NCI-H510A (cell line): ENCODE measurements at regions not wholly inside any gene's neighbourhood (a gene's known extent, or its start where the extent isn't known, plus 50 kb on each side); places are given as distances from the start of the nearest gene placed in this dataset.
"Not testable (repeated sequence)": the region's sequence is repeated elsewhere in the genome, so short reads cannot be mapped to it uniquely, and the experiment has no call there.

ENCODE experiments used
- DNase-seq: peaks from one replicate; lab custom pipeline; 2025; lab: John Stamatoyannopoulos, UW

GRCh38 chr2:78710632-78711375, 314.7 kb upstream of the REG3G start:
- DNase-seq = no peak

GRCh38 chr2:78715293-78715692, 310.2 kb upstream of the REG3G start:
- no peak for DNase-seq

GRCh38 chr2:78718024-78718423, 307.5 kb upstream of the REG3G start:
- DNase-seq = no peak

- DNase-seq = no peak
Measured at GRCh38 chr2:78718473-78718872, 307.0 kb upstream of the REG3G start.

- no peak for DNase-seq
Measured at GRCh38 chr2:78721355-78722033, 304.0 kb upstream of the REG3G start.

- DNase-seq = no peak
Measured at GRCh38 chr2:78734221-78734620, 291.3 kb upstream of the REG3G start.

- no peak for DNase-seq
Measured at GRCh38 chr2:78739282-78739681, 286.2 kb upstream of the REG3G start.

- no peak for DNase-seq
Measured at GRCh38 chr2:78749638-78750037, 275.9 kb upstream of the REG3G start.

- DNase-seq = no peak
Measured at GRCh38 chr2:78750219-78750618, 275.3 kb upstream of the REG3G start.

- DNase-seq = no peak
Measured at GRCh38 chr2:78754930-78755329, 270.6 kb upstream of the REG3G start.

- DNase-seq = no peak
Measured at GRCh38 chr2:78757191-78757590, 268.3 kb upstream of the REG3G start.

- no peak for DNase-seq
Measured at GRCh38 chr2:78757640-78758039, 267.9 kb upstream of the REG3G start.

- DNase-seq = not testable (repeated sequence)
Measured at GRCh38 chr2:78758765-78759164, 266.7 kb upstream of the REG3G start.

- no peak for DNase-seq
Measured at GRCh38 chr2:78766459-78766858, 259.0 kb upstream of the REG3G start.

- no peak for DNase-seq
Measured at GRCh38 chr2:78768016-78768415, 257.5 kb upstream of the REG3G start.

GRCh38 chr2:78775291-78775690, 250.2 kb upstream of the REG3G start:
- DNase-seq = no peak

GRCh38 chr2:78778756-78779510, 246.6 kb upstream of the REG3G start:
- no peak for DNase-seq

GRCh38 chr2:78779761-78780160, 245.7 kb upstream of the REG3G start:
- DNase-seq = no peak

GRCh38 chr2:78780256-78780655, 245.2 kb upstream of the REG3G start:
- no peak for DNase-seq

- no peak for DNase-seq
Measured at GRCh38 chr2:78780864-78781583, 244.5 kb upstream of the REG3G start.

GRCh38 chr2:78782196-78782595, 243.3 kb upstream of the REG3G start:
- DNase-seq = no peak

GRCh38 chr2:78811955-78812610, 213.4 kb upstream of the REG3G start:
- DNase-seq = no peak
